HT1080 (cell line): ENCODE measurements at regions not wholly inside any gene's neighbourhood (a gene's known extent, or its start where the extent isn't known, plus 50 kb on each side); places are given as distances from the start of the nearest gene placed in this dataset.
A peak's percentile ranks its signal among the peaks of the same experiment; 100 is the strongest.

Source experiments
- DNase-seq: peaks from one replicate; pipeline ENCODE4 v3.0.0-alpha.2; 2015; ENCODE audit warnings: low read depth

DNA sequence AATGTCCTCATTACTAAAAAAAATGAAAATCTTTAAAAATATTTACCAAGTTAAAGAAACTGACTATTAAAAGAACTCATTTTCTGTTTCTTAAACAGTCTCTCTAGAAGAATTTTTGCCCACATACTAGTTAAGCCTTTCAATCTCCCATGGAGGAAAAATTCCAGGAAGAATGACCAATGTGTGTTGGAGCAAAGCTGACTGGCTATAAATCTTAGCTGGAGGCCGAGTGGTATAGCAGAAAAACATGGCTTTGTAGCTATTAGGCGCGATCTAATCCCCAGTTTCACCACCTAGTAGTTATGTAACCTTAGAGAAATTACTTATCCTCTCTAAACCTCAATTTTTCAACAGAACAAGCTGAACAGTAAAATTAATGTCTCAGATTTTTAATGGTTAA lies 135.5 kb upstream of the PRLR start:
- no peak for DNase-seq

GRCh38 chr5:35364350-35364749 lies 134.1 kb upstream of the PRLR start:
- DNase-seq, result no peak

GRCh38 chr5:35363387-35363965 lies 133.2 kb upstream of the PRLR start:
- no peak for DNase-seq

DNA sequence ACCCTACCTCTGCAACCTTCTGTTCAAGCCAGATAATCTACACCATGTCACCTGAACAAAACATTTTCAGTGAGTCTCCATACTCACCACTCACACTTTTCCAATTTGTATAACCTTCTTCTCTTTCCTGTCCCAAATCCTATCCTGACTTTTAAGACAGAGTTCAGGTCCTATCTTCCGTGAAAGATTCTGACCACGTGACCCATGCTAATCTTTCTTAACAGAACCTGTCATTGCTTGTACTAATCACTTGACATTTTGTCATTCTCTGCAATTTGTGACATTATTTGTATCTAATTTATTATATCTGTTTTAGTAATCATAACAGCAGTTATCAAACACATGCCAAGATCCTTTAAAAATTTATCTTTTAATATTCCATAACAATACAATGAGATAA lies 132.5 kb upstream of the PRLR start:
- no peak for DNase-seq

DNA sequence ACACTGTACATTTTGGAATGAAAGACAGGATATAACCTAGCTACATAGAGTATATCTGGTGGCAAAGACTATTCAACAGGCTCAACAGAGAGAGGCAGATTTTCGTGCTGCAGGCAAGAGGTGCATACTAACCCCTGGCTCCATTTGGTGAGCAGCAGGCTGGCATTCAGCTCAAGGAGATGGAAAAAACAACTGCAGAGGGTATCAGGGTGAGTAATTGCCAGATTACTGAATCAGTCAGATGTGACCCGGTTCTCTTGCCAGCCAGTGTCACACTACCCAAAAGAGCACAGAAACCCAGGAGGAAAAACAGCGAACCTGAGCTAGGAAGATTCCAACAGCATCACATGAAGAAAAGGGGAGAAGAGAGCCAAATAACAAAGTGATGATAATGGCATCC lies 130.4 kb upstream of the PRLR start:
- DNase-seq, result no peak

DNA sequence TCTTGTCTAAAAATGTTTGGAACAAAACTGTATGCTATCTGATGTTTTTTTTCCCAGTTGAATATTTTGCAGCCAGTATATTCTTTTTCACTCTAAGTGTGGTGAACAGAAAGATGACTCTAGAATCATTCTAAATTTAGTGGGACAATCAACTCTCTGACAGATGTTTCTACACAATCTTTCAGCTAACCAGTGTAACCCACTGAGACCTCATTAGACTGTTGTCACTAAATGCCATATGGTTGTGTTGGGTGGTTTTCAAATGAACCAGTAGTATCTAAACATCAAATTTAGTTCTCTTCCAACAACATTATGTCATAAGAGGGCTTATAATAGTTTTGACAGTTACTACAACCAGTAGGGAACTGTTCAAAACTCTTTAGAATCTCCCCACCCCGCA lies 129.6 kb upstream of the PRLR start:
- DNase-seq, result no peak

DNA sequence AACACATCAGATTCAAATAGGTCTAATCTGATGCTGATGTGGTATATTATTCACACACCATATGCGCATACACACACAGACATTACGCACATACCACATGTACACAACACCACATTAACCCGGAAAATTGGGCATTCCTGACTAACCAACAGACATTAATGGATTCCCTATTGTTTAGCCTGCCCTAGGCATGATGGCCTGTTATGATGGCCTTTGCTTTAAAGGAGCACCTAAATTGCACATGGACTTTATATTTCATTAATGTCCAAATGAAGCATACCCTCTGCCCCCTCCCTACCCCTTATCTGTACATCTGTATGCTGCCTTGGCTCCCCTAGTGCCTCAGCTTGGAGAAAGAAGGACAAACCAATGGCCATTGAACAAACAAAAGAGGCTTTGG lies 127.7 kb upstream of the PRLR start:
- no peak for DNase-seq

DNA sequence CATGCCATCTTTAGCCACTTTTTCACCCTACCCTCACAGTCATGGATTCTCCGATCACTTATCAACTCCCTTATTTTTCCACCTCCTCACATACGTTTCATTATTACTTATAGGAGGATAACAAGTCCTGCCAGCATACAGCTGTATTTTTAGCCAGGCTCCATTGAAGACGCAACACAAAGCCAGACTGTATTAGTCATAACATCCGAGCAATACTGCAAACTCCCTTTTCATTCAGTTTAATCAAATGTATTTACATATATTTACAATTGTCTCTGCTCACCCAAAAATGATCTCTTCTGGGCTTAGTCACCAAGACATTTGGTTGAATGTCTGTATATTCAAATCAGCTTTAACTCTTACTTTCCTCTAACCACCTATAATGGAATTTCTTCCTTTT lies 126.4 kb upstream of the PRLR start:
- DNase-seq, result no peak

DNA sequence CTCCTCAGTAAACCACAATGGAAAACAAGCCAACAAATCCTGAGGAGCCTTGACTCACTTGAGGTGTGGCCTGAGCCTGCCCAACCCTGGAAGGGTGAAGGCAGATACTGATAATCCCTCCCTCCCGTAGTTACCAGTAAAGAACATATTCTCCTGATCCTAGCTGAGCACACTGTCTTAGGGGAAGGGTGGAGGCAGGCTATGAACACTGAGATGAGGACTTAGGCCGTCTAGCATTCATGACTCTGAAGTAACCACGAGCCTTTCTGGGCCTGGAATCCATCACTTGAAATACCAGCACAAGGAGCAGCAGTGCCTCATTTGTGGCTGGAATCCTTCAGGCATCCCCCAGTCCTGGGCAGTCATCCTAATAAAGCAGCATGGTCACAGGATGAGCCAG lies 124.5 kb upstream of the PRLR start:
- peak; percentile 1 for DNase-seq

GRCh38 chr5:35345222-35345621 lies 114.9 kb upstream of the PRLR start:
- peak; percentile 37 for DNase-seq

GRCh38 chr5:35342664-35343063 lies 112.4 kb upstream of the PRLR start:
- DNase-seq, result no peak

DNA sequence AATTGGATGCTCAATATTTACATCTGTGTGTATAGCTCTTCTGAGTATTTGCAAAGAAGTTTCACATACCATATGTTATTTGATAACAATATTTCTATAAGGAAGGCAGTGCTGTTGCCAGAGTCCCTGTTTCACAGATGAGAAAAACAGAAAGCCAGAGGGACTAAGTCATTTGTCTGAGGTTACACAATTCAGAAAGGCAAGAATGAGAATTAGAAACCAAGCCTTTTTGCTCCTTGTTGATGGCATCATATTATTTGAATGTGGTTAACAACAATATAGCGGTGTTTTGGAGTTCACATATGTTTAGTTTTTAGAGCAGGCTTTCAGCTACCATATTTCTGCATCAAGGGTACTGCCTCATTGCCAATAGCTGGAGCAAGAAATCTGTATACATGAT lies 110.9 kb upstream of the PRLR start:
- no peak for DNase-seq

- no peak for DNase-seq
Measured at GRCh38 chr5:35339616-35340100, 109.4 kb upstream of the PRLR start.

DNA sequence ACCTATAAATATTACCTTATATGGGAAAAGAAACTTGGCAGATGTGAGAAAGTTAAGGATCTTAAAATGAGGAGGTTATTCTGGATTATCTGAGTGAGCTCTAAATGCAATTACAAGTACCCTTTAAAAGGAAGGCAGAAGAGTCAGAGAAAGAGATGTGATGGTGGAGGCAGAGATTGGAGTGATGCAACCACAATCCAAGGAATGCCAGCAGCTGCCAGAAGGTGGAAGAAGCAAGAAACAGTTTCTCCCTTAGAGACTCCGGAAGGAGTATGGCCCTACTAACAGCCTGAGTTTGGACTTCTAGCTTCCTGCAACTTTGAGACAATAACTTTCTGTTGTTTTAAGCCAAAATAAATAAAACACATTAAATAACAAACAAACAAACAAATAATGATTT lies 108.7 kb upstream of the PRLR start:
- no peak for DNase-seq

GRCh38 chr5:35338157-35338453 lies 107.8 kb upstream of the PRLR start:
- no peak for DNase-seq

DNA sequence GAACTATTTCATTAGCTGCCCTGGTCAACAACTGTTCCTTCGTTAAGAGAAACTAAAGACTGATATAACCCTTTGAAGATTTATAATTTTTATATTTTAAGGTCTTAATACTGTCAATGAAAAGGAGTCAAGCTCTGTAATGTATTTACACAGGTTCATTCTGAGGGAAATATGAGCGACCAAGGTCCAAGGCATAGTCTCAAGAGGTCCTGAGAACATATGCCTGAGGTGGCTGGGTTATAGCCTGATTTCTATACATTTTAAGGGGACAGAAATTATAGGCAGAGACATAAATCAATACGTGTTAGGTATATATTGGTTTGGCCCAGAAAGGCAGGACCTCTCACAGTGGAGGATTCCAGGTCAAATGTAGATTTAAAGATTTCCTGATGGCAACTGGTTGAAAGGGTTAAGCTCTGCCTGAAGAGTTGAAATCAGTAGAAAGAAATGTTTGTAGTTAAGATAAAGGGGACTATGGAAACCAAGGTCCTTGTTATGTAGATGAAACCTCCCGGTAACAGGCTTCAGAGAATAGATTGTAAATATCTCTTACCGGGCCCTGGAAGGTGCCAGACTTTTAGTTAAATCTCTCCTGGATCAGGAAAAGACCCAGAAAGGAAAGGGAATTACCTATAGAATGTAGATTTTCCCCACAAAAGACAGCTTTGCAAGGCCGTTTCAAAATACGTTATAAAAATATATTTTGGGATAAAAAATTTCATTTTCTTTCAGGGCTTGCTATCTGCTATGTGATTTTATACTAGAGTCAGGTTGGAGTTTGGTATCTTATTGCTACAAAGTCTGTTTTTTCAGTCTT lies 107.3 kb upstream of the PRLR start:
- DNase-seq, result no peak

DNA sequence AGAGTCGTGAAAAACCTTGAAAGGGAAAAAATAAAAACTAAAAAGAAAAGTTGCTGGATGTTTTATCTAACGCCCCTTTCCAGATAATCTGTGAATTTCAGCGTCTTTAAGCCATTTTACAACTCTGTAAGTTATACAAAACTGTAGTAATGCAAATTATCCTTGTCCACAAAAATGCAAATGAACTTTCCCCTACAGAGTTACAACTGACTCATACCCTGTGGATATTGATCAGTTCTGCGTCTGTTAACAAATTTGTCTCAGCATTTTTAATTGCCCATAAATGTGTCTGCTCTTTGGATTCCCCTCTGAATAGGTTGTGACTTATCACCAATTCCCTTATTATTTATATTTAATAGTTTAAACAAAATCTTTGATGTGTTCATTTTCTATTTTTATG lies 105.9 kb upstream of the PRLR start:
- DNase-seq, result no peak

- DNase-seq, result no peak
Measured at GRCh38 chr5:35335752-35336151, 105.5 kb upstream of the PRLR start.

DNA sequence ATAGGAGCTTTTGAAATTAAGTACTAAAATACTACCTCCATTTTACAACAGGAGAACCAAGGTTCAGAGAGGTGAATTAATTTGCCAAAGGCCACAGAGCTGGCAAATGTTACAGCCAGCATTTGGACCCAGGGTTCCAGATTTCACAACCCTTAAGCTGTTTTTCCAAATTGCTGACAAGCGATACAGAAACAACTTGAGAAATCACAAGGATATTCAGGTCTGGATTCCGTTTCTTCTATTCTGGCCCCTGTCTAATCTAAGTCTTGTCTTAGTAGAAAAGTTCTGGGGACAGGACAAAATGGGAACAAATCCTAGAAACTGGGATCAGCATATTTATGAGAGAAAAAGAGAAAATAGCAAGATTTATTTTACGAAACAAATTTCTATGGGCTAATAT lies 103.1 kb upstream of the PRLR start:
- DNase-seq, result no peak

- DNase-seq, result no peak
Measured at GRCh38 chr5:35331956-35332950, 102.0 kb upstream of the PRLR start.

GRCh38 chr5:35325836-35326235 lies 95.5 kb upstream of the PRLR start:
- DNase-seq, result no peak

- no peak for DNase-seq
Measured at GRCh38 chr5:35324679-35325078, 94.4 kb upstream of the PRLR start.
